Kidney epithelial cell (primary cell): ENCODE measurements at regions not wholly inside any gene's neighbourhood (a gene's known extent, or its start where the extent isn't known, plus 50 kb on each side); places are given as distances from the start of the nearest gene placed in this dataset.

Experiments
- DNase-seq: peaks from one replicate; pipeline ENCODE4 v3.0.0-alpha.2; 2010; ENCODE audit warnings: low read depth
- H3K27me3 ChIP-seq: 2 replicates; pipeline ENCODE4 v1.6.0; 2011; ENCODE audit warnings: low read length; ENCODE audit not compliant: control insufficient read depth, insufficient read depth
- H3K36me3 ChIP-seq: 2 replicates; pipeline ENCODE4 v1.5.1; 2011; ENCODE audit warnings: low read length; ENCODE audit not compliant: control insufficient read depth, insufficient read depth
- H3K4me3 ChIP-seq: 2 replicates; pipeline ENCODE4 v1.5.1; 2011; ENCODE audit warnings: low read depth, mild to moderate bottlenecking, control low read depth, low read length
- TF ChIP-seq, protein P1 (sequence below): IDR thresholded peaks from 2 replicates; pipeline ENCODE4 v1.5.1; 2011; ENCODE audit warnings: mild to moderate bottlenecking, moderate library complexity, low read length, control low read depth, inconsistent platforms; ENCODE audit not compliant: insufficient read depth, poor library complexity, severe bottlenecking

DNA sequence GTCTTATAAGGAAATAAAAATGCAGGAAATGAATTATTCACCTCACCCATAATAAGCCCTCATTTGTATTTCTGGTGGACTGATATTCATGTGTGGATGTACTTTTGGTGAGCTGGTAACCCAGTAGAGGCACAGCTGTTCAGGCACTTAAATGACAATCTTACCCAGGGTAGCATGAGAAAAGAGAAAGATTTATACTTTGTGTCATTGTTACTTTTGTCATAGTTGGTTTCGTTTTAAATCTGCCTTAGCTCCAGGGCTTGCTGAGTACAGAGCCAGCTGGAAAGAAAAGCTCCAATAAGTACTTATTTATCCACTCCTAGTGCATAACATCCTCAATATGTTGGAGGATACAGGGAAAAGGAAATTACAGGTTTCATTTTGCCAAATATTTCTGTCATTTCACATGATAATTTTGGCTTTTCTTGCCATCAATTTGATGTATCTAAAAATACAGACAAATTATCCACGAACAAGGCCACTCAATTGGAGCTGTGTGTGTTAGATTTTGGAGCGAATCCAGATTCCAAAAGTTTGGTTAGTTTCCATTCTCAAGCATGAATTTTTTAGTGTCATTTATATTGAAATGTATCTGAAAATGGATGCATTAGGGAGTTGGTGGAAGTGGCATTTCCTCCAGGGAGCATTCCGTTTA lies 1276.1 kb upstream of the FAM98A start:
- DNase-seq, result no peak
- Histone ChIP-seq H3K4me3 (no peak overlapping the region), H3K27me3 (no peaks in the 10 kb centered on the region), H3K36me3 (no peaks in the 10 kb centered on the region)
- TF ChIP-seq, protein P1, sequence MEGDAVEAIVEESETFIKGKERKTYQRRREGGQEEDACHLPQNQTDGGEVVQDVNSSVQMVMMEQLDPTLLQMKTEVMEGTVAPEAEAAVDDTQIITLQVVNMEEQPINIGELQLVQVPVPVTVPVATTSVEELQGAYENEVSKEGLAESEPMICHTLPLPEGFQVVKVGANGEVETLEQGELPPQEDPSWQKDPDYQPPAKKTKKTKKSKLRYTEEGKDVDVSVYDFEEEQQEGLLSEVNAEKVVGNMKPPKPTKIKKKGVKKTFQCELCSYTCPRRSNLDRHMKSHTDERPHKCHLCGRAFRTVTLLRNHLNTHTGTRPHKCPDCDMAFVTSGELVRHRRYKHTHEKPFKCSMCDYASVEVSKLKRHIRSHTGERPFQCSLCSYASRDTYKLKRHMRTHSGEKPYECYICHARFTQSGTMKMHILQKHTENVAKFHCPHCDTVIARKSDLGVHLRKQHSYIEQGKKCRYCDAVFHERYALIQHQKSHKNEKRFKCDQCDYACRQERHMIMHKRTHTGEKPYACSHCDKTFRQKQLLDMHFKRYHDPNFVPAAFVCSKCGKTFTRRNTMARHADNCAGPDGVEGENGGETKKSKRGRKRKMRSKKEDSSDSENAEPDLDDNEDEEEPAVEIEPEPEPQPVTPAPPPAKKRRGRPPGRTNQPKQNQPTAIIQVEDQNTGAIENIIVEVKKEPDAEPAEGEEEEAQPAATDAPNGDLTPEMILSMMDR, result no peak

DNA sequence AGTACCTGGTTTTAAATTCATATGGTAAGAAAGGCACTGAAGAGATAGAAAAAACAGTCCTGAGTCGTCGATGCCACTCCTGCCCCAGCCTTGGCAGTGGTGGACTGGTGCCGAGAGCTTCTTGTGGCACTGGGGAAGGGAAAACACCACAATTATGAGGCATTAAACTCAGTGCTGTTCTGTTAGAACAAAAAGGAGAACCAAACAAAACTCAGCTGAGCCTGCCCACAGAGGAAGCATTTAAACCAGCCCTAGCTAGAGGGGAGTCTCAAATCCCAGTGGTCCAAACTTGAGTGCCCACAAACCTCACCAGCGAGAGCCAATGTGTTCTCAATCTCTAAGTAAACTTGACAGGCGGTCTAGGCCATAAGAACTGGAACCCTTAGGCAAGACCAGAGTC lies 1254.5 kb upstream of the FAM98A start:
- no peak for DNase-seq
- TF ChIP-seq, protein P1, result no peak

DNA sequence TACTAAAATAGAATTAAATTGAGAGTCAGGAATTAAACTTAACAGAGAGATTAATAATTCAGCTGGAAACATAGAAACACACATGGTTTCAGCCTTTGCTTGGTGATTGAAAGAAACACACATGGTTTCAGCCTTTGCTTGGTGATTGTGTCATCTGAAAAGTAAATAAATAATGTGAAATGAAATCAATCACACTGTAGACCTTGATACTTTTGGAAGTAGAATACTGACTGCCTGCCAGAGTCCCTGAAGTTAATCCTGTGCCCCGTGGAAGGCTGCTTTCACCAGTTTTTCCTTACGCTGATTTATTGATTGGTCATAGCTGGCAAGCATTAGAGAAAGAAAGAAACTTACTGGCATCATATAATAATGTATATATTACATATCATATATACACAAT lies 1252.7 kb upstream of the FAM98A start:
- H3K4me3 ChIP-seq, result no peak overlapping the region
- no peaks in the 10 kb centered on the region for H3K36me3 ChIP-seq
- no peaks in the 10 kb centered on the region for H3K27me3 ChIP-seq
- DNase-seq, result no peak
- TF ChIP-seq, protein P1, result no peak

More for the DNA sequence above, 1254.5 kb upstream of the FAM98A start:
- Histone ChIP-seq H3K27me3 (no peaks in the 10 kb centered on the region), H3K4me3 (no peak overlapping the region), H3K36me3 (no peaks in the 10 kb centered on the region)

DNA sequence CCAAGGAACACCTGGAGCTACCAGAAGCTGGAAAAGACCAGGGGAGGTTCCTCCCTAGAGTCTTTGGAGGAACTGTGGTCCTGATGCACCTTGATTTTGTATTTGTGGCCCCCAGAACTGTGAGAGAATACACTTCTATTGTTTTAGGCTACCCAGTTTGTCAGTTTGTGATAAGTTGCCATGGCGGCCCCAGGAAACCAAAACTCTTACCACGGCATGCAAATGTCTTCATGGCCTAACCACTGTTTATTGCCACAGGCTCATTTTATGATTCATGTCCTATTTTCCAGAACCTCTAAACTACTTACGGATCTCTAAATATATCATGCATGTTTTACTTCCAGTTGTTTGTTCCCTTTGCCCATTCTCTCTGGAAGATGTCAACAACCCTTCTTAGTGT lies 1250.7 kb upstream of the FAM98A start:
- Histone ChIP-seq H3K36me3 (no peaks in the 10 kb centered on the region), H3K27me3 (no peaks in the 10 kb centered on the region), H3K4me3 (no peak overlapping the region)
- TF ChIP-seq, protein P1, result no peak
- no peak for DNase-seq

DNA sequence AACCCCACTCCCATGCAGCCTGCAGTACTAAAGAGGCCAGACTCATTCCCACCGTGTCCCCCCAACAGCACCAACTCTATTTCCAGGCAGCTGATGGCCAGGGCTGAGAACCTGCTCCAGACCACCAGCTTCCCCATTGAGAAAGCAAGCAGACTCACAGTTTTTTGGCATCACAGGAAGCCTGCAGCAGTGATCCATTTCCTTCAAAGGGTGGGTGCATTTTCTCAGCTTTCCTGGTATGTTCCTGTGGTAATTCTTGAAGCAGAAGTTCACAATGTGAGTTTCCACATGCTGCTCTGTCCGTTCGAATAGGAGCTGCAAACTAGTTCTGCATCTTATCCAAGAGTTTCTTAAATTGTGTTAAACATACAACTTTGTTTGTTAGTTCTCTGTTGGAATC lies 1249.6 kb upstream of the FAM98A start:
- H3K27me3 ChIP-seq, result no peaks in the 10 kb centered on the region
- no peak overlapping the region for H3K4me3 ChIP-seq
- H3K36me3 ChIP-seq, result no peaks in the 10 kb centered on the region
- no peak for DNase-seq
- TF ChIP-seq, protein P1, result no peak

DNA sequence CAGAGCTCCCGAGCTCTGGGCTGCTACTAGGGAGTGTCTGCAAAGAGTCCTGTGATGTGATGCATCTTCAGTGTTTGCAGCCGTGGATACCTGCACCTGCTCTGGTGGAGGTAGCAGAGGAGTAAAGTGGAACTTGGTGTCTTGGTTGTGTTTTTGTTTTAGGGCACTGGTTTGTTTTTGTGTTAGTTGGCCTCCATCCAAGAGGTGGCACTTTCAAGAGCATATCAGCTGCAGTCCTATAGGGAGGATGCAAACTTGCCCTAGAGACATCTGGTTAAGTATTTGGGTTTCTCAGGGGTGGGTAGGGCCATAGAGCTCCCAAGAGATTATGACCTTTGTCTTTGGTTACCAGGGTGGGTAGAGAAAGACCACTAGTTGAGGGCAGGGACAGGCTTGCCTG lies 1249.0 kb upstream of the FAM98A start:
- Histone ChIP-seq H3K36me3 (no peaks in the 10 kb centered on the region), H3K27me3 (no peaks in the 10 kb centered on the region), H3K4me3 (no peak overlapping the region)
- DNase-seq, result no peak
- TF ChIP-seq, protein P1, result no peak
